H4 (cell line): ENCODE measurements at regions not wholly inside any gene's neighbourhood (a gene's known extent, or its start where the extent isn't known, plus 50 kb on each side); places are given as distances from the start of the nearest gene placed in this dataset.
"Not testable (repeated sequence)": the region's sequence is repeated elsewhere in the genome, so short reads cannot be mapped to it uniquely, and the experiment has no call there.

ENCODE experiments used
- DNase-seq: peaks from one replicate; pipeline ENCODE4 v3.0.0-alpha.2; 2015; ENCODE audit warnings: low spot score

DNA sequence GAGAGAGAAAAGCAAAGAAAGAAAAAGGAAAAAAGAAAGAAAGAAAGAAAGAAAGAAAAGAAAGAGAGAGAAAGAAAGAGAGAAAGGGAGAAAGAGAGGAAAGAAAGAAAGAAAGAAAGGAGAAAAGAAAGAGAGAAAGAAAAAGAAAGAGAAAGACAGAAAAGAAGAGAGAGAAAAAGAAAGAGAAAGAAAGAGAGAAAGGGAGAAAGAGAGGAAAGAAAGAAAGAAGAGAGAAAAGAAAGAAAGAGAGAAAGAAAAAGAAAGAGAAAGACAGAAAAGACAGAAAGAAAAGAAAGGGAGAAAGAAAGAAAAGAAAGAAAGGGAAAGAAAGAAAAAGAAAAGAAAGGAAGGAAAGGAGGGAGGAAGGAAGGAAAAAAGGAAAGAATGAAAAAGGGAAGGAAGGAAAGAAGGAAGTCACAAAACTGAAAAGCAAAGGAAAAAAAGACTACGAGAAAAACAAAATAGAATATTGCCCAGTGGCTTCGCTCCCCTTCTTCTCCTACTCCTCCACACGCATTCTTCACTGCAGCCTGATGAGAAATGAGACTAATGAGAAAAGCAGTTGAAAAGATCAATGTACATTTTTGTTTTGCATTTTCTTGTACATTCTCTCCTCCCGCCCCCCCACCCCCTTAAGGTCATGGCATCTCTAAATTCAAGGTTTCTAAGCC, 170.0 kb downstream of the SOD2 start:
- DNase-seq = no peak

DNA sequence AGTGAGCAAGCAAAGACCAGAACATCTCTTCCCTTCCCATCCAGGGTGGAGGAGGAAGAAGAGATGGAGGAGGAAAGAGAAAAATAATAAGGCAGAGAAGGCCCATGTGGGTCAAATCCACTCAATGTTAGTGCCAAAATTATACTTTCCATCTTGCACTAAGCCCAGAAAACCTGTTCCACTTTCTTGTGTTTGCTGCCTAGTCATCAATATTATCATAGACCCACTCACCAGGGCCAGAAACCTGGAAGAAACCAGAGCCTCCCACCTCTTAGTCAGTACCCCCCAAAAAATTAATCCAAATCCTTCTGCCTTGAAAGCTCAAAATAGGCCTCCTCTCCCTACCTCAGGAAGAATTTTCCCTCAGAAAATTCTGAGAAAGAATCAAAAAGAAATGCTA, 171.1 kb downstream of the SOD2 start:
- DNase-seq = no peak

DNA sequence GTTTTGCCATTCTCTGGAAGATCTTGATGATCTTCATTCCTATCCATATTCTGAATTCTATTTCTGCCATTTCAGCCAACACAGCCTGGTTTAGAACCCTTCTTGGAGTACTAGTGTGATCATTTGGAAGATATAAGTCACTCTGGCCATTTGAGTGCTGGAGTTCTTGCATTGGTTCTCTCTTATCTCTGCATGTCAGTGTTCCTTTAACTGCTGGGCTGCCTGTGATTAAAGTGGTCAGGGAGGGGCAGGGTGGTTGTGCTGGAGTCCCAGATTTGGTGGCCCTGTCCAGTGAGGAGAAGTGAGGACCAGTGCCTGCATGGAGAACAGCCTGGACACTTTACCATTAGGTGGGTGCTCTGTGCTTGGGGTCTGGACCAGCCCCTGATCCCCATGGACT, 173.0 kb downstream of the SOD2 start:
- DNase-seq = no peak

DNA sequence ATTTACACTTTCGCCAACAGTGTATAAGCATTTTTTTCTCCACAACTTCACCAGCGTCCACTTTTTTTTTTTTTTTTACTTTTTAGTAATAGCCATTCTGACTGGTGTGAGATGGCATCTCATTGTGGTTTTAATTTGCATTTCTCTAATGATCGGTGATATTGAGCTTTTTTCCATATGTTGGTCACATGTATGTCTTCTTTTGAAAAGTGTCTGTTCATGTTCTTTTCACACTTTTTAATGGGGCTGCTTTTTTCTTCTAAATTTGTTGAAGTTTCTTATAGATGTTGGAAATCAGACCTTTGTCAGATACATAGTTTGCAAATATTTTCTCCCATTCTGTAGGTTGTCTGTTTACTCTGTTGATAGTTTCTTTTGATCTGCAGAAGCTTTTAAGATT, 177.2 kb downstream of the SOD2 start:
- not testable (repeated sequence) for DNase-seq

DNA sequence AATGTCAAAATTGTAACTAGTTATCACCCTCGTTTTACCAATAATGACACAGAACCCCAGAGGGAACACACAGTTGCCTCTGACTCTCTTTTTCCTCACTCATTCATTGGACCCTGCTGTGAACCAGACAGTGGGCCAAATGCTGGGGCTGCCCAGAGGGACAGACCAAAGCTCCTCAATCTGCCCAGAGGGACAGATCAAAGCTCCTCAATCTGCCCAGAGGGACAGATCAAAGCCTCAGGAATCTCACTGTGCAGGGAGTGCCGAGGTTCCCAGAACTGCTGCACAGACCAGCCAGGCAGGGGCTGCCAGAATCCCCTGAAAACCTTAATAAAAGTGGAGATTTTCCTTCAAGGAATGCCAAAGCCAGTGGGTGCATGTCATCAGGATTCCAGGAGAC, 179.1 kb downstream of the SOD2 start:
- no peak for DNase-seq

DNA sequence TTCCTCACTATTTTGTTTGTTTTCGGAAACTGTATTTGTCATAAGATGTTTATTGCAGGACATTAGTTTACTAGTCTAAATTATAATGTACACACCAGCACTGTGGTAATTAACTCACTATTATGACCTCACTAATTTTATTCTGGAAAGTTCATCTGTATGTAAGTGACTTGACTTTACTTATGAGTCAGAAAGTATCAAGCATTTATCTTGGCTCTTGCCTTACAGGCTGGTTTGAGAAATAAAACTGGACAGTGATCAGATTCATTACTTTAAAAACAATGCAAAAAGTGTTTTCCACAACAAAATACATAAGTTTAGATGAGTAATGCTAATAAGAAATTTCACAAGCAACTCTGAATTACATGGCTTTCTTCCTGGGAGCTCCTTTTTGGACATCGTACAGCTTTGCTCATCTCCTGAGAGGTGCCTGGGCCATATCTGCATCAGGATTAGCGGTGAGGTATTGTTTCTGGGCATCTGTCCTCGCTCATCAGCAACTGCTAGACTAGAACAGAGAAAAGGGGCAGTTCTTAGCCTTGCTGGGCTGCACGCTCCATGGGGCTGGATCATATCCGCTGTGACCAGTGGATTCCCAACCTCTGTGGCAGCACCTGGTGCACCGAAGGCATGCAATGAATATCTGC, 179.8 kb downstream of the SOD2 start:
- no peak for DNase-seq

DNA sequence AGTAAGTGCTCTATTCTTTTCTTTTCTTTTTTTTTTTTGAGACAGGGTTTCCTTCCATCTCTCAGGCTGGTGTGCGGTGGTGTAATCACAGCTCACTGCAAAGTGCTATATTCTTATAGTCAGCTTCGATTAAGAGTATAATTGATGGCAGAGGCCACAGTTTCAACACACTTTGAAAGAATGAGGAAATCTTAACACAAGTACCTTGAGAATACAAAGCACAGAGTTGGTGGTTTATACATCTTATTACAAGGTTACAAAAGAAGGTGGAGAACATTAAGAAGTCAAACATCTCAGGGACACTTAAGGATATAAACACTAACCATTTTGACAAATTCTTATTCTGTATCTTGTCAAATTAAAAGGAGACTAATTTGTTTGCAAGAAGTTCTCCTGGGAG, 180.5 kb downstream of the SOD2 start:
- DNase-seq = no peak

DNA sequence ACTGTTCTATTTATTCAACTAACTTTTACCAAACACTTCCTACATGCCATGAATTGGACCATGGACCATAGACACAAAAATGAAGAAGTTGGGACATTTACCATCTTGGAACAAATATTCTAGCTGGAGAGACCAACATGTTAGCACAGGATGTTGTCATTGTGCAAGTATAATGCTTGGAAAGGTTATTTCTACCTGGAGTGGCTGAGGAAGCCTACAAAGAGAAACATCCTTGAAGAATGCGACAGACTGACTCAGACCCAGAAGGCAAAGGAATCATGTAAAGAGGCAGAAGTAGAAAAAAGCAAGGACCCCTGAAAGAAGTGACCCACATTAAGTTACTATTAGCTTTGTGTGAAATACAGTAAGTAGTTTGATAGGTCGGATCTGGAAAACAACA, 180.9 kb downstream of the SOD2 start:
- no peak for DNase-seq

DNA sequence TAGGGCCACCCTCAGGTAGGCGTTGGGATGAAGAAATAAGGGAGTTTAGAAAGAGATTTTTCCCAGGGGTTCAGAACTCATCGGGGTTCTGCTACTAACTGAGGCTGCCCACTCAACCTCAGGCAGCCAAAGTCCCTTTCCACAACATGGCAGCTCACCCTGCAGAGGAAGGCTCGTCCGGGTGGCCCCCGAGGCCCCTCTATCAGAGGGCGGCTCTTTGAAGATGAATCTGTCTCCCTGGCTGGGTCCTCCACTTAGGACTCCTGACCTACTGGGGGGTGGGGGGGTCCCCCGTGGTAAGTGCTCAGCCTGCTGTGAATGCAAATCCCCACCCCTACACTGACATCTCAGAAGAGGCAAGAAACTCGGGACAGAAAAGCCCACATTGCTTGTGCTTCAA, 182.9 kb downstream of the SOD2 start:
- no peak for DNase-seq

DNA sequence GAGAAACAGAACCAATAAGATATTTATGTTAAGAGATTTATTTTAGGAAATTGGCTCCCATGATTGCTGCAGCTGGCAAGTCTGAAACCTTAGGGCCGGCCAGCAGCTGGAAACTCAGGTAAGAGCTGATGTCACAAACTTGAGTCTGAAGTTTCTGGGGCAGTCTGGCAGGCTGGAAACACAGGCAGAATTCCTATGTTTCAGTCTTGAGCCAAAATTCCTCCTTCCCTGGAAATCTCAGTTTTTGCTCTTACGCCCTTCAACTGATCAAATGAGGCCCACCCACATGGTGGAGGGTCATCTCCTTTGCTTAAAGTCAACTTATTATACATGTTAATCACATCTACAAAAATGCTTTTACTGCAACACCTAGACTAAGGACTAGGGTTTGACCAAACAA, 184.1 kb downstream of the SOD2 start:
- no peak for DNase-seq

DNA sequence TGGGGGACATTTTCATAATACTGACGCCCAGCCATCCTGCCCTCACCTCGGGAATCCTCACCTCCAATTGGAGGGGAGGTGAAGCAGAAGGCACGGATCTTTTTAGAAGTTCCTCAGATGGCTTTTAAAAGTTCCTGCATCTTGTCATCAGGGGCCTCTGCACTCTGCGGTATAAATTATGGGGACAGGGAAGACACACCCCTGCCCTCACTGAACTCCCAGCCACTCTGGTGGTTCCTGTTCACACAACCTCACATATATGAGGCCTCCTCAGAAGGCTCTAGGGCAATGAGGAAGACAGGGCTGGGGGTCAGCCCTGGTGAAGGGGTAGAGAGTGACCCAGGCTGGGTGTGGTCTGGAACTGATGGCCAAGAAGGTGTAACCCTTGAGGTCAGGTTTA, 187.0 kb downstream of the SOD2 start:
- DNase-seq = no peak

DNA sequence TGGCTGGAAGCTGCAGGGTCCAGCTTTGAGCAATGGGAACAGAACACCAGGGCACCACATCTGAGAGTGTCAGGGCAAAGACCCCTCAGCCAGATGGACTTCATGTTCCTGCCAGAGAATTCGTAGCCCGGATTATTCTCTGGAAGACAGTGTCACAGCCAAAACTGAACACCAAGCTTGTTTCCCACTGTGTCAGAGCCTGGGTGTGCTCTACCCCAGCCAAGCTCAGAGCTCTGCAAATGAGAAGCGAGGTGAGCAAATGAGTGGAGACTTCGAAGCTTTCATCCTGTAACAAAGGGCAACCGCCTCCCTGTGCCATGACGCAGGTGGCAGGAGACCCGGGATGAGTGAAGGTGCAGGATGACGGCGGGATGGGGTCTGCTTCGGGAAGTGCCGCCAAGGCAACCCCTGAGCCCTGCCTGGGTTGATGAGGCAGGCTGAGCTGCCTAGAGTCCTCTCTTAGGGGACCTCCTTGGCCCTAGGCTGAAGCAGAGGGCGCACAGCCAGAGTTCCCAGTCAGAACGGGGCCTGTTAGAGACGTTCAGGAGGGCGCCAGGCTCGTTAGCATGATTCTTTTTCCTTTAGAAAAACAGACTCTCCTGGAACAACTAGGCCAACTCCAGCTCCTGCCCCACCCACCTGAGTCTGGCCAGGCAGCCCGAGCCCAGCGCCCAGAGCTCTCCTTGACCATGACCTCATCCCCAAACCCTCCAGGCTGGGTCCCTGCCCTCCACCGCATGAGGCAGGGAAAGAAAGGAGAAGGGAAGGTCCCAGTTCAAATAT, 187.7 kb downstream of the SOD2 start:
- DNase-seq = no peak

DNA sequence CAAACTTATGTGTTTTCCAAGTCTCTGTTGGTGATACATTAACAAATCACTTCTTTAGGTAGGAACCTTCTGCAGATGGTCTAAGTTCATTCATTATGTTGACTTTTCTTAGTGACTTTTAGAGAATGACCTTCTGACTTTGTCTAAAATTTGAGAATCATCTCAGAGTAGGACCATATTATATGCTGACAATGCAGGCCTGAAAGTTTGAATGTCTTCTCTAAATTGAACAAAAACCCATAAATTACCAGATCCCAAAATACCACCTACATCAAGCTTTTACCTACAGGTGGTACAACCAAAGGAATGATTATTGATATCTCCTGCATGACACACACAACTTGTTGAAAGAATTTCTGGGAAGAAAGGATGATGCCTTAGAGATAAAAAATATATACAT, 191.5 kb downstream of the SOD2 start:
- DNase-seq = no peak

DNA sequence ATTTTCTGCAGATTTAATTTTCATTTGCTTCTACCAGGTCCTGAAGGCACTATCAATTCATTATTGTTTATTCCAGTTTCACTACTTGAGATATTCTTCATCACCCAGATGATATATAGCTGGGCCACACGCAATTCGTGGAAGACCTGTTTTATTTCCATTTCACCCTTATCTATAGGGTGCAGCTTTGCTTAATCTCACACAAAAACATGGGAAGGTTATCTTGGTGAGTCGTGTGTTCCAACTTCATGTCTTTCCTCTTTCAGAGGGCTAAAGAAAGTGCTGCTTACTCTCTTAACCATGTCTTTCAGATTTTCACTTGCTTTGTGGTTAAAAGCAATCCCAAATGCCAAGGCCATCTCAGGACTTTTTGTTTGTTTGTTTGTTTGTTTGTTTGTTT, 194.0 kb downstream of the SOD2 start:
- DNase-seq = no peak

DNA sequence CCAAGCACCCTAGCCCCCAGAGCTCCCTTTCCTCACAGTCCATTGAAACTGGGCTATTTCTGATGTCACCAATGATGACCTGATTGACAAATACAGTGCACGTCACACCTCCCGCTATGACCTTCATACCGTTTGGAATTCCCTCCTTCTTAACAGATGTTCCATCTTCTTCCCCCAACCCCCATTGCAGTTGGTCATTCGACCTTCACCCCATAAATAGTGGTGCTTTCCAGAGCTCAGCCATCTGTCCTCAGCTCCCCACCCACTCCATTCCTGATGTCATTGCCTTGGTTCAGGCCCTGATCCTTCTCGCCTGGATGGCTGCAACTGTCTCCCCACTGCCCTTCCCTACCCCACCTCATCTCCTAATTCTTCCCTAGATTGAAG, 198.5 kb downstream of the SOD2 start:
- DNase-seq = no peak

DNA sequence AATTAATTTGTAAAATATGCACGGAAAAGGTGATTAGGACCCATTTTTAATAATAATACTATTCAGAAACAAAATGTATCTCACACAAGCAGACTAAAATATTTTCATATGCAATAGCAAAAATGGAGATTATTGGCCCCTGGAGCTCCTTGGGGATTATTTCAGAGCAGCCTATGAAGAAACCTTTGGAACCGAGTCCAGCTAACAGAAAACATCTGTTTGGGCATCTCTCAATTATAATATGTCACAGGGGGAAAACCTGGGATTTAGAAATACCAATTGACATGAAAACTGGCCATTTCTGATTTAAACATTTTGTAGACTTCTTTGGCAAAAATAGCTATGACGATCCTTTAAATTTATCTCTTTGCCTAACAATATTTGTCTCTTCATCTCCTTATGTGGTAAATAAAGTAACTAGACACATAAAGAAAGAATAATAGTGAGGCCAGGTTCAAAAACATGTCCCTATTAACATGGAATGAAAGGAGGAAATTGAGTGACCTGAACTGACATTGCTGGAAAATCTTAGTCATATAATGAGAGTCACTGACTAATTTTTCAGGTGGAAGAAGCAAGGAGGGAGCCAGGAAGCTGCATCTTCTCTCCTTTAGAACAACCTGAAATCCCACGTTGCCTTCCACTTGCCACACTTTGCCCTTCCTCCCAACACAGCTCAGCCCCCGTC, 199.0 kb downstream of the SOD2 start:
- no peak for DNase-seq

DNA sequence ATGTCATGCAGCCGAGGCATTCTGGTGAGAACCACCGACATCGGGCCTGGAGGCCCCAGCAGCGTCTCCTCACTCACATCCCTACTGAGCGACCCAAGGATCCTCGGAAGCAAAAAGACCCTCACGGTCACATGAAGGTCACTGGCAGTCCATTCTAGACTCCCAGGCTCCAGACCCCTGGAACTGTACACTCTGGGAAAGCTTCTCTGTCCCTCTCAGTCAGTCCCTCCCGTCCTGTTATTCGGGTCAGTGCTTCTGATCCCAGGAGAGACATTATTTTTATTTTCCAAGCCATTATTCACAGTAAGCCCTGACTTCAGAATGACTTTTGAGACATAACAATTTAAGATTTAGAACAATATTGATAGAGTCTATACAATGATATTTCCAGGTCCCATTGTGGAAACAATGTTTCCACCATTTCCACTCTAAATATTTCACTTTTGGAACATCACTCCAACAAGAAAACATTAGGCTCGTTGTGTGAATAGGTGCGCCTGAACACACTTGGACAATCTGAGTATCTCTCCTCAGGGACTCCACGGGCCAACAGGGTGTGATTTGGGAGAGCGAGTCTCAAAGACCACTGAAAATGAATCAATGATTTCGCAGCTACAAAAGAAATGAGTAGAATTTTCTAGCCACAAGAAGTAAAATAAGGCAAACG, 199.7 kb downstream of the SOD2 start:
- no peak for DNase-seq

DNA sequence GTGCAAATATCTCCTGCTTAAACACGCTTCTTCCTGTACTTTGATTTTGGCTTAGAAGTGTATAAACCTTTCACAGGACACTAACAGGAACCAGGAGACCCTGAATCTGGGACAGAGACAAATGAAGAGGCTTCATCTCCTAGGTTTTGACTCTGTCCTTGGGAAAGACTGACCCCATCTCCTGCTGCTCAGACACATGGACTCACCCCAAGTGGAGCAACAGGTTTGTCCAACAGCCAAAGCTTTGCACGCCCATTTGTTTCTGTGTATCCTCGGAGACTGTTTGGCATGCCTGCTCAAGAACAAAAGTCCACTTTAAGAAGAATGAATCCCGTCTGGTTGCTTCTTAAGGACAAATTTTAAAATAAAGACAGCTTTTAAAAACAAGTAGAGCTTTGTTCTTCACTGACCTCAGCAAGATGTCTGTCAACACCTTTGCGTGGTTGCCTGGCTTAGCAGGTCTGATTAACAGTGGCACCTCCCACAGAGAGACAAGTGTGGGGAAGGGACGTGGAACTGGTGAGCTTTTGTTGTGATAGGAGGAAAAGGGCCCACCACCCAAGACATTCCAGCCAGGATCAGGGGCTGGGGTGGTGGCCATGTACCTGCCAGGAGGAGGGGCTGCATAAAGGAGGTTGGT, 202.6 kb downstream of the SOD2 start:
- no peak for DNase-seq

DNA sequence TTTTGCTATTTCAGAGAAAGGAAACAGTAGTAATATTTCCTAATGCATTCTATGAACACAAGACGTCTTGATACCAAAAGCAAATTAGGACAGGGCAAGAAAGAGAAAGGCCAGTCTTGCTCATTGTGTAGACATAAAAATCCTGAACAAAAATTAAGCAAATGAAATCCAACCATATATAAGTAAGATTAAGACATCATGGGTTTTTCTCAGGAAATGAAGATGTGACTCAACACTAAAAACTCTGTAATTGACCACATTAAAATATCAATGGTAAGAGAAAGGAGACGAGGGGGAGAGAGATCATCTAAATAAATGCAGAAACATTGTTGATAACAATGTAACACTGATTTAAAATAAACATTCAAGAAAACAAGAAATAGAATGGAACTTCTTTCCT, 205.4 kb downstream of the SOD2 start:
- DNase-seq = no peak

DNA sequence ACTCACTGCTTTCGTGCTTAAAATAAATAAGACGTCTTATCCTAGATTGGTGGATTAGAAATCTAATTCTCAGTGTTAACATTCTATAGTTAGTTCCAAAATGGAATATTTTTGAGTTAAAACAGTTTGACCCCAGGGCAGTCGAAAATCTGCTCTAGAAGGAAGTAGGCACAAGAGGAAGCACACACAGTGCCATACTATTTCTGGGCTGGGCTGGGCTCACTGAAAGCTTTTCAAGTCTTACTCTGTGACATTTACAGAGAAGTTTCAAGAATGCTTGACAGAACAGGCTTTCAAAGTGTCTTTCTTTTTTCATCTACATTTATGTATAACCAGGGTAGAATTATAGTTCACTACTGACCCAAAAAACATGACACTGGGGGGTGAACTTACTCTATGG, 209.8 kb downstream of the SOD2 start:
- no peak for DNase-seq

DNA sequence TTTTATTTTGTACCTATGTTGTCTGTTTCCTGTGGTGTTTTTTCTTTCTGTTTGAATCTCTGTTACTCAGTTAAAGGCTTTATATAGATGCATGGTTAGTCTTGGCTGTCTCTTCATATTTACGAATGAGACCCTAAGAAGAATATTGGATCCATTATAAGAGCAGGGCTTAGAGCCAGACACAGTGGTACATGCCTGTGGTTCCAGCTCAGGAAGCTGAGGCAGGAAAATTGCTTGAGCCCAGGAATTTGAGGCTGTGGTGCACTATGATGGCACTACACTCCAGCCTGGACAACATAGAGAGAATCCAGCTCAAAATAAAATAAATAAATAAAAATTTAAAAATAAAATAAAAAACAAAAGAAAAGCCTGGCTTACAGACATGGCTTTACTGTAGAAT, 211.1 kb downstream of the SOD2 start:
- DNase-seq = no peak

DNA sequence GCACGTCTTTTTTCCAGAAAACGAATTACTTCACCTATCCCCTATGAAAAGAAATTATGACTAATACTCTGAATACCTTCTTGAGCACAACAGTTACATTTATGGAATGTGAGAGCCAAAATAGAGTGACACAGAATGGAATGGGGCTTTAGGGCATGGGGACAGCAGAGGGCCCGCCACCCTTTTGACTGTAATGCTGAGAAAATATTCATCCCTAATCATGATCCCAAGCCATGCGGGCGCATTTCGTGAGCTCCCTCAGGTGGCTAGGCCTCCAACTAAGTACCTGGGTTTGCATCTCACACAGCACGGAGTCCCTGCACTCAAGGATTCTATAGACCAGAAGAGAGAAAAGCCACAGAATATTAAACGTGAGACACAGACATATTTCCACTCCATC, 212.6 kb downstream of the SOD2 start:
- no peak for DNase-seq
